ENCODE measurements at regions not wholly inside any gene's neighbourhood (a gene's known extent, or its start where the extent isn't known, plus 50 kb on each side); places are given as distances from the start of the nearest gene placed in this dataset.

GRCh38 chr13:105796081-105796480 is 739.4 kb downstream of the EFNB2 start:
- Histone ChIP-seq H3K4me2 (ENCODE audit: low read length) (no peak overlapping the region), H3K27ac (ENCODE audit: low read length) (no peak overlapping the region), H3K9me3 (ENCODE audit: insufficient read depth, low read length) (no peaks in the 10 kb centered on the region), H3K79me2 (ENCODE audit: low read length) (no peaks in the 10 kb centered on the region), H2AFZ (ENCODE audit: low read depth, low read length) (no peak overlapping the region; the same call in 1 of the 2 replicates), H3K4me1 (ENCODE audit: low read length) (no peaks in the 10 kb centered on the region), H3K4me3 (ENCODE audit: low read length) (no peak overlapping the region), H3K27me3 (ENCODE audit: low read depth, low read length) (no peaks in the 10 kb centered on the region), H4K20me1 (ENCODE audit: insufficient read depth, low read length) (no peaks in the 10 kb centered on the region), H3K36me3 (replicated peaks; ENCODE audit: low read depth, low read length) (no peaks in the 10 kb centered on the region), H3K9ac (ENCODE audit: low read length) (no peak overlapping the region)
- no peak for TF ChIP-seq CTCF (IDR thresholded peaks at IDR 0.05; ENCODE audit: low read depth, low read length)
- TF ChIP-seq EZH2phosphoT487 (IDR thresholded peaks at IDR 0.05; ENCODE audit: low read depth): no peak

DNA sequence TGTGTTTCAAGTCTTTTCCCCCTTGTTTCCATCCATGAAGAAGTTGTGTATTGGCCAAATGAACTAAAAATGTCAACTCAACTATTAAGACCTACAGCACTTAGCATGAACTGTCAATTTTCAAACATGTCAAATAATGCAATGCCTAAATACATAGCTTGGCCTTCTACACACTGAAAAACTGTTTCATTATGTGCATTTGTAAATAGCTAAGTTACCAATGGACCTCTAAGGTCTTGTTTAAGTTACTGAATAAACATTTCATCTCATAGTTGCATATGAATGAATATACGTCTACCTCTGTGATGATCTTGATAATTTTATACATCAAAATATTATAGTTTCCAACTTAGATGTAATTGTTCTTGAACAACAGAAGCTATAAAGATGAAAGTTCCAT is 744.5 kb downstream of the EFNB2 start:
- Histone ChIP-seq H3K36me3 (replicated peaks; ENCODE audit: low read depth, low read length) (no peaks in the 10 kb centered on the region), H3K9me3 (ENCODE audit: insufficient read depth, low read length) (no peaks in the 10 kb centered on the region), H3K27ac (ENCODE audit: low read length) (no peak overlapping the region), H3K4me1 (ENCODE audit: low read length) (no peaks in the 10 kb centered on the region), H3K79me2 (ENCODE audit: low read length) (no peaks in the 10 kb centered on the region), H3K9ac (ENCODE audit: low read length) (no peak overlapping the region), H4K20me1 (ENCODE audit: insufficient read depth, low read length) (no peaks in the 10 kb centered on the region), H2AFZ (ENCODE audit: low read depth, low read length) (no peak overlapping the region), H3K4me2 (ENCODE audit: low read length) (no peak overlapping the region), H3K4me3 (ENCODE audit: low read length) (no peak overlapping the region), H3K27me3 (ENCODE audit: low read depth, low read length) (no peaks in the 10 kb centered on the region)
- TF ChIP-seq CTCF (IDR thresholded peaks at IDR 0.05; ENCODE audit: low read depth, low read length) (no peak), EZH2phosphoT487 (IDR thresholded peaks at IDR 0.05; ENCODE audit: low read depth) (no peak)

DNA sequence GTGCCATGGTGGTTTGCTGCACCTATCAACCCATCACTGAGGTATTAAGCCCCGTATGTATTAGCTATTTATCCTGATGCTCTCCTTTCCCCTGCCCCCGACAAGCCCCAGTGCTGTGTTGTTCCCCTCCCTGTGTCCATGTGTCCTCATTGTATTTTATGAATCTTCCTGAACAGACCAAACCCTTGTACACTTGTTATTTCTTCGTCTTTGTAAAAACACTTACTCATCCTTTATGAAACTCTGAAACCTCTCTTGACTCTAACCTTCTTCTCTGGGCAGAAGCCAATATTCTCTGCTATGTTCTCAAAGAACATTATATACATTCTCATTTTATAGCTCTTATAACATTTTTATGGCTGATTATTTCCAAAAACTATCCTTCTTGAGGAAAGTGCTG is 746.9 kb downstream of the EFNB2 start:
- H3K9ac ChIP-seq (ENCODE audit: low read length): no peak overlapping the region
- no peaks in the 10 kb centered on the region for H3K9me3 ChIP-seq (ENCODE audit: insufficient read depth, low read length)
- TF ChIP-seq CTCF (IDR thresholded peaks at IDR 0.05; ENCODE audit: low read depth, low read length) (no peak), EZH2phosphoT487 (IDR thresholded peaks at IDR 0.05; ENCODE audit: low read depth) (no peak)
- no peaks in the 10 kb centered on the region for H3K4me1 ChIP-seq (ENCODE audit: low read length)
- no peak overlapping the region for H3K4me3 ChIP-seq (ENCODE audit: low read length)
- no peaks in the 10 kb centered on the region for H3K36me3 ChIP-seq (replicated peaks; ENCODE audit: low read depth, low read length)
- no peak overlapping the region for H3K27ac ChIP-seq (ENCODE audit: low read length)
- H3K79me2 ChIP-seq (ENCODE audit: low read length): no peaks in the 10 kb centered on the region
- H2AFZ ChIP-seq (ENCODE audit: low read depth, low read length): no peak overlapping the region
- H4K20me1 ChIP-seq (ENCODE audit: insufficient read depth, low read length): no peaks in the 10 kb centered on the region
- H3K4me2 ChIP-seq (ENCODE audit: low read length): no peak overlapping the region
- no peaks in the 10 kb centered on the region for H3K27me3 ChIP-seq (ENCODE audit: low read depth, low read length)

GRCh38 chr13:105787632-105788031 is 747.8 kb downstream of the EFNB2 start:
- H3K4me1 ChIP-seq (ENCODE audit: low read length): no peaks in the 10 kb centered on the region
- TF ChIP-seq EZH2phosphoT487 (IDR thresholded peaks at IDR 0.05; ENCODE audit: low read depth) (no peak), CTCF (IDR thresholded peaks at IDR 0.05; ENCODE audit: low read depth, low read length) (no peak)

More at GRCh38 chr13:105787632-105788031, 747.8 kb downstream of the EFNB2 start:
- H2AFZ ChIP-seq (ENCODE audit: low read depth, low read length): no peak overlapping the region
- no peak overlapping the region for H3K9ac ChIP-seq (ENCODE audit: low read length)
- H3K27ac ChIP-seq (ENCODE audit: low read length): no peak overlapping the region
- H4K20me1 ChIP-seq (ENCODE audit: insufficient read depth, low read length): no peaks in the 10 kb centered on the region
- no peaks in the 10 kb centered on the region for H3K36me3 ChIP-seq (replicated peaks; ENCODE audit: low read depth, low read length)
- no peaks in the 10 kb centered on the region for H3K9me3 ChIP-seq (ENCODE audit: insufficient read depth, low read length)
- no peaks in the 10 kb centered on the region for H3K27me3 ChIP-seq (ENCODE audit: low read depth, low read length)
- H3K4me3 ChIP-seq (ENCODE audit: low read length): no peak overlapping the region
- no peaks in the 10 kb centered on the region for H3K79me2 ChIP-seq (ENCODE audit: low read length)
- H3K4me2 ChIP-seq (ENCODE audit: low read length): no peak overlapping the region

Measured in OCI-LY3 (cell line).